ENCODE measurements at regions not wholly inside any gene's neighbourhood (a gene's known extent, or its start where the extent isn't known, plus 50 kb on each side); places are given as distances from the start of the nearest gene placed in this dataset.
A peak's percentile ranks its signal among the peaks of the same experiment; 100 is the strongest.

DNA sequence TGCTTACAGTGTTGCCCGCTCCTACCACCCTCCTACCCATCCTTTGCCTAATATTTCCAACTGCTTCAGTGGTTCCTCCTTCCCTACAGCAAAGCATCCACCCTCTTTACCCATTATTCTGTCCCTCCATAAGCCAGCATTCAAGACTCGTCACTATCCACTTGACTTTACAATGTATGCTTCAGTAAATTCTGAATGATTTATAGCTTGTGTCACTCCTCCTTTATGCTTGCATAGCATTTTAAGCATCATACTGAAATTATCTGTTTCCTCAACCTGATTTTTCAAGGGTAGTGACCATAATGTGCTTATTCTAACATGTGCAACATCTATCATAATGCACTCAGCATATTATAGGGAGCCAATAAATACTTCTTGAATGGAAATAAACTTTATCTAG, 365.5 kb downstream of the RAB28 start:
- no peak for DNase-seq

GRCh38 chr4:13117185-13117584, 367.0 kb downstream of the RAB28 start:
- no peak for DNase-seq

GRCh38 chr4:13112030-13112429, 372.1 kb downstream of the RAB28 start:
- no peak for DNase-seq

DNA sequence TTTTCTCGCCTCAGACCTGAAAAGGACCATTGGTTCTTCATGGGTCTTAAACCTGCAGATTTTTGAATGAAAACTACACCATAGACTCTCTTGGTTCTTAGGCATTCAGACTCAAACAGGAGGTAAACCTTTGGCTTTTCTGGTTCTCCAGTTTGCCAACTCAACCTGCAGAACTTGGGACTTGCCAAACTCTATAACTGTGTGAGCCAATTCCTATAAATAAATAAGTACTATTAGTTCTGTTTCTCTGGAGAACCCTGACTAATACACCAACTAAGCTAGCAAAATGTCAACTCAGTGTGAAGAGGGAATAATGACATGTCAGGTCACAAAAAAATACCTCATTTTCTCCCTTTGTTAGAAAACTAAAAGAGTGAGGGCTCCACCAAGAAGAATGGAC, 374.6 kb downstream of the RAB28 start:
- DNase-seq: no peak

- DNase-seq: no peak
These were observed 376.0 kb downstream of the RAB28 start for GRCh38 chr4:13108096-13108495.

DNA sequence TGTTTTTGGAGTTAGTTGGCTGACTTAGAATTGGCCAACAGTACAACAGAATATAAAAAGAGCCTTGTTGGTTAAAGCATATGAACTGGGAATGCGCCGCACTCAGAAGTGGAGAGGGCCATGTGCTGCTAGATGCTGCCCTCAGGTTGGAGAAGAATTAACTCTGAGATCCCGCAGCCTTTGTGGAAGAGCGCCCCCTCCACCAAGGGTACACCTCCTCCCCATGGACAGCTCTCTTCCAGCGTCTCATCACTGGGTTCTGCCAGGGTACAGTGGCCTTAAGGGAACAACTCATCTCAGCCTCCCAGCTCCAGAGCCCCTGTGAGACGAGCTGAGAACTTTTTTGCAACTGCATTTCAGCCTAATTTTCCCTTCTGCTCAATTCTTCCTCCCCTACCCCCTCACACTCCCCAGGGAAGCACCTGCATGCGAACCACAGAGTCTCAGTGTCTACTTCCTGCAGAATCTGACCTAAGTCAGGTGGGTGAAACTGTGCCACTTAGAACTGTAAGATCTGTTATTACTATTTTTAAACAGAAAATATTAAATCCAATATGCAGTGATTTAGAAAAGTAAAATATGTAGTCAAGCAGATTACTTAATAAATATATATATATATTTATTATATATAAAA, 380.6 kb downstream of the RAB28 start:
- DNase-seq: no peak

GRCh38 chr4:13102092-13102742, 381.9 kb downstream of the RAB28 start:
- peak in 1 of 2 experiments; percentile 22 for DNase-seq

- DNase-seq: peak; percentile 1 to 48
These were observed 386.2 kb downstream of the RAB28 start for GRCh38 chr4:13097971-13098370.

- DNase-seq: no peak
These were observed 388.4 kb downstream of the RAB28 start for GRCh38 chr4:13095722-13096121.

GRCh38 chr4:13093170-13093569, 391.0 kb downstream of the RAB28 start:
- no peak for DNase-seq

GRCh38 chr4:13092702-13093101, 391.4 kb downstream of the RAB28 start:
- peak in 1 of 2 experiments; percentile 28 for DNase-seq

DNA sequence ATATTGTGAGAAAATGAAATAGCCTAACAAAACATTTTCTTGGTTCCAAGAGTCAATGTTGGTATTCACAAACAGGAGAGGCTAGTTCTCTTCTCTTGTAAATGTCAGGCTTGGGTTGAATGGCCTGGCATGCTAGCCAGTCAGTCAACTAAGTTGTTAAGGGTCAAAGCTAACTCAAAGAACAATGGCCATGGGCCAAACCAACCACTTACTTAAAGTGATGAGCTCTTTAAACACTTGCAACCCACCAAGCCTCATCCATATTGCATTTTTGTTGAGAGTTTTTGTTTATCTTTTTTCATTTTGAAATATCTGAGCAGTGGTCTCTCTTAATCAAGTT, 394.5 kb downstream of the RAB28 start:
- DNase-seq: no peak

DNA sequence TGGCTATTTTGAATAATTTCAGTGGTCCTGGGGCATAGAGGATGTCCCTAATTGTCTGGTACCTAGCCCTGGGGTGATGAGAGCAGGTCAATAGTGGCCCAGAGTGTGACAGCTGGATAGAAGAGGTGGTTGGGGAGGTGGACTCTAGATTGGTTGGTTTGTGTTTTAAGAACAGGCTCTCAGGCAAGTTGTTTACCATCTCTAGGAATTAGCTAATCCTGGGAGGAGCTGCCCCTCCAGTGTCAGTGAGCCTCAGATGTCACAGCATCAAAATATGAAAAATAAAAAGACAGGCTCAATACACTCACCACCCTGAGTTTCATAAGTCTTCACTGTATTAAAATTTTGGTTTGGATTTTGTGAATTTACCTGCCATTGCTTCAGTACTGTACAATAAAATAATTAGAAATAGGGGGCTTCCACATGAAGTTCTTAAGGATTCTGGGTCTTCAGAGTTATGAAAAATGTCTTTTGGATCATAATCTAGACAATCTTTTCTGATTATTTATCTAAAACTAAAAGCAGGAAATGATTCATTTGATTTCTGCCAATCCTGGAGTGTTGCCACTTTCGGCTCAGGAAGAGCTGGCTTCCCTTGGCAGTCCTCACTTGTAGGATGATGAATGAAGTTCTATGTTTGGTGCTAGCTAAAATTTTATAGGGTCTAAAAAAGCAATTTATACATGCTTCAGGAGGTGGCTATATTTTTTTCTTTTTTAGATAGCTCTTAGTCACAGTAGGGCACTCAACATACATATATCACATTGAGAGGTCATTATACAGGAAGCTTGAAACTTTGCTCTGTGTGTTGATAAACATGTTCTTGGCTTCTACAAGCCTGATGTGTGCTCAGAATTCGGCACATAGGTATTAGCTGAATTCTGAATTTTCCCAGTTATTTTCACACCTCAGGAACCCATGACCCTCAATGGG, 395.1 kb downstream of the RAB28 start:
- DNase-seq: peak in 1 of 2 experiments; percentile 34

GRCh38 chr4:13087041-13087440, 397.1 kb downstream of the RAB28 start:
- DNase-seq: no peak

- DNase-seq: no peak
These were observed 399.9 kb downstream of the RAB28 start for GRCh38 chr4:13084210-13084609.

- DNase-seq: no peak
These were observed 402.3 kb downstream of the RAB28 start for GRCh38 chr4:13081830-13082229.

GRCh38 chr4:13067077-13067476, 417.1 kb downstream of the RAB28 start:
- no peak for DNase-seq

DNA sequence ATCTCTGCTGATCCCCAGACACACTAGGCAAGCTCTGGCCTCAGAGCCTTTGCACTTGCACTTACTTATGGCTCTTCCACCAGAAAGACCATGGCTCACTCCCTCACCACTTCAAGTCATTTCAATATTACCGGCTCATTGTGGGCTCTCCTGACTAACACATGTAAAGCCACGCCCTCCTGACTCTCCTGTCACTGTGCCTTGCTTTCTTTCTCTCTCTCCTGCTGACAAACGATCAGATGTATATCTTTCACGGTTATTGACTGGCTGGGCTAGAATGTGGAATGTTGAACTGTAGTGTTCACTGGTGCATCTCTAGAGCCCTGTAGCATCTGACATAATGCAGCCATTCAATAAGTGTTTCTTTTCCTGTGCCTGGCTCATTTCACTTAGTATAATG, 425.1 kb downstream of the RAB28 start:
- DNase-seq: no peak

DNA sequence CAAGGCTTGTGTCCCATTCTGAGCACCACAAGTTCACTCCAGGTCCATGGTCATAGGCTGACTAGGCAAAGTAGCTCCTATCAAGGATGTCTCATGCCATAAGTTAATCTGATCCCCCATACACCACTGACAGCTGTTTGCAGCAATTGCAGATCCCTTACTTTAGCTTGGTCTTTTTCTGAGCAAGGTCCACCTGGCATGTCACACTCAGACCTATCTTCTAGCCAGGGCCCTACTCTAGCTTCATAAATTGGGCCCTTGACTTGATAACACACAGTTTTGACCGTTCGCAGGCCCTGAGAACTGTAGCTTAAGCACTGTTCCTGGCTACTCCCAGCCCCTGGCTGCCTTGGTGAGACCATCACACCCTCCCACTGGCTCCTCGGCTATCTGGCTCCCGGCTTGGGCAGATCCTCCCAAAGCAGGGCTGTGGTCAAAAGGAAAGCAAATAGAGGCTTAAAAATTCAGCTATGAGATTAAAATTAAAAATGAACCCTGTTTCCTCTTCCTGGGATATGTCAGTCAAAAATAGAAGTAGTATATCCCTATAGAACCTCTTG, 427.4 kb downstream of the RAB28 start:
- DNase-seq: no peak

GRCh38 chr4:13054420-13054970, 429.6 kb downstream of the RAB28 start:
- DNase-seq: no peak

DNA sequence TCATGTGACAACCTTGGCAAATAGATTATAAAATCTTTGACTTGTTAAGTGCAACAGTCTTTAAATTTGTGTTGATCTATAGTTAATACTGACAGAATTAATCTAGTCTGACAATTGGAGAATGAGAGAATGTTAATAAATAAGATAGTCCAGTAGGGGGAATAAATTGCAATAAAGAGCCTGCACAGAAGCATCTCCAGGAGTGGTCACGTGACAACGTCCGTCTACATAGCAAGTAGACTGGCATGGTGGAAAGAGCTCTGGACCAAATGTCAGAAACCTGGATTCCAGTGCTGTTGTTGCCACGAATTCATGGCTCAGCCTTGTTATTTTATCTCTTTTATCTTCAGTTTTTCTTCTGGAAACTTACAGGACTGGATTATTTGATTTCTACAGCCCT, 436.5 kb downstream of the RAB28 start:
- no peak for DNase-seq

- DNase-seq: no peak
These were observed 447.3 kb downstream of the RAB28 start for GRCh38 chr4:13036841-13037240.

DNA sequence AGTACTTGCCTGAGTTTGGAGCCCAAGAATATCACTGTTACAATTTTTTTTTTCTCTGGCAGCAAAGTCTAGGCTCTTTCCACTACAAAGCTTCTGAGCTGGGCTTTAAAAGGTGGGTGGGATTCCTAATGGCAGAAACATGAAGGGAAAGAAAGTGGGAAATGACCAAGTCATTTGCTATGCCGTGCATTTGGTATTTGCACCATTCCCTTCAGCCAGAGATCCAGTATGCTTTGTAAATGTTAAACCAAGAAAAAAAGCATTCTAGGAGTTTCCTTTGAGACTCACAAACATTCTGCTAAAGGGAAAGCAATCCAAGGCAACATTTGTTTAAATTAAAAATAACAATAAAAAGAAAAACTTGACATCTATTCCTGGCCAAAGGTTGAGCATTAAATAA, 451.2 kb downstream of the RAB28 start:
- no peak for DNase-seq
